ENCODE measurements at regions not wholly inside any gene's neighbourhood (a gene's known extent, or its start where the extent isn't known, plus 50 kb on each side); places are given as distances from the start of the nearest gene placed in this dataset.
"Not testable (repeated sequence)": the region's sequence is repeated elsewhere in the genome, so short reads cannot be mapped to it uniquely, and the experiment has no call there.

- not testable (repeated sequence) for H3K4me1 ChIP-seq (ENCODE audit: control insufficient read depth in 2 of 2, insufficient read depth in 2 of 2, low read length in 2 of 2); H3K27me3 ChIP-seq (ENCODE audit: control insufficient read depth in 2 of 2, insufficient read depth in 2 of 2, low read length in 2 of 2); H3K9me3 ChIP-seq (ENCODE audit: control insufficient read depth in 2 of 2, low read length in 2 of 2); H3K36me3 ChIP-seq (ENCODE audit: control insufficient read depth in 2 of 2, insufficient read depth in 2 of 2, low read length in 2 of 2); H3K27ac ChIP-seq (ENCODE audit: low read depth in 2 of 2, low read length in 2 of 2); H3K4me3 ChIP-seq (ENCODE audit: low read length in 2 of 2); H3K9ac ChIP-seq (ENCODE audit: low read depth in 1 of 2, low read length in 2 of 2)
Measured at GRCh38 chr21:9690981-9691380, 830.4 kb upstream of the TPTE start.

GRCh38 chr21:9695759-9696158 lies 825.6 kb upstream of the TPTE start:
- not testable (repeated sequence) for H3K9me3 ChIP-seq (ENCODE audit: control insufficient read depth in 2 of 2, low read length in 2 of 2); H3K9ac ChIP-seq (ENCODE audit: low read depth in 1 of 2, low read length in 2 of 2); H3K4me1 ChIP-seq (ENCODE audit: control insufficient read depth in 2 of 2, insufficient read depth in 2 of 2, low read length in 2 of 2); H3K4me3 ChIP-seq (ENCODE audit: low read length in 2 of 2); H3K27ac ChIP-seq (ENCODE audit: low read depth in 2 of 2, low read length in 2 of 2); H3K36me3 ChIP-seq (ENCODE audit: control insufficient read depth in 2 of 2, insufficient read depth in 2 of 2, low read length in 2 of 2); H3K27me3 ChIP-seq (ENCODE audit: control insufficient read depth in 2 of 2, insufficient read depth in 2 of 2, low read length in 2 of 2)

GRCh38 chr21:9697751-9698150 lies 823.6 kb upstream of the TPTE start:
- not testable (repeated sequence) for H3K27me3 ChIP-seq (ENCODE audit: control insufficient read depth in 2 of 2, insufficient read depth in 2 of 2, low read length in 2 of 2); H3K4me3 ChIP-seq (ENCODE audit: low read length in 2 of 2); H3K9me3 ChIP-seq (ENCODE audit: control insufficient read depth in 2 of 2, low read length in 2 of 2); H3K4me1 ChIP-seq (ENCODE audit: control insufficient read depth in 2 of 2, insufficient read depth in 2 of 2, low read length in 2 of 2); H3K36me3 ChIP-seq (ENCODE audit: control insufficient read depth in 2 of 2, insufficient read depth in 2 of 2, low read length in 2 of 2); H3K9ac ChIP-seq (ENCODE audit: low read depth in 1 of 2, low read length in 2 of 2); H3K27ac ChIP-seq (ENCODE audit: low read depth in 2 of 2, low read length in 2 of 2)

GRCh38 chr21:9705016-9705415 lies 816.4 kb upstream of the TPTE start:
- H3K4me1 ChIP-seq (ENCODE audit: control insufficient read depth in 2 of 2, insufficient read depth in 2 of 2, low read length in 2 of 2); H3K27me3 ChIP-seq (ENCODE audit: control insufficient read depth in 2 of 2, insufficient read depth in 2 of 2, low read length in 2 of 2); H3K4me3 ChIP-seq (ENCODE audit: low read length in 2 of 2): not testable (repeated sequence)

GRCh38 chr21:9705455-9705854 lies 815.9 kb upstream of the TPTE start:
- not testable (repeated sequence) for H3K9ac ChIP-seq (ENCODE audit: low read depth in 1 of 2, low read length in 2 of 2); H3K4me3 ChIP-seq (ENCODE audit: low read length in 2 of 2); H3K27me3 ChIP-seq (ENCODE audit: control insufficient read depth in 2 of 2, insufficient read depth in 2 of 2, low read length in 2 of 2); H3K36me3 ChIP-seq (ENCODE audit: control insufficient read depth in 2 of 2, insufficient read depth in 2 of 2, low read length in 2 of 2); H3K27ac ChIP-seq (ENCODE audit: low read depth in 2 of 2, low read length in 2 of 2); H3K9me3 ChIP-seq (ENCODE audit: control insufficient read depth in 2 of 2, low read length in 2 of 2); H3K4me1 ChIP-seq (ENCODE audit: control insufficient read depth in 2 of 2, insufficient read depth in 2 of 2, low read length in 2 of 2)

More at GRCh38 chr21:9705016-9705415, 816.4 kb upstream of the TPTE start:
- not testable (repeated sequence) for H3K27ac ChIP-seq (ENCODE audit: low read depth in 2 of 2, low read length in 2 of 2); H3K9ac ChIP-seq (ENCODE audit: low read depth in 1 of 2, low read length in 2 of 2); H3K36me3 ChIP-seq (ENCODE audit: control insufficient read depth in 2 of 2, insufficient read depth in 2 of 2, low read length in 2 of 2); H3K9me3 ChIP-seq (ENCODE audit: control insufficient read depth in 2 of 2, low read length in 2 of 2)

- H3K9me3 ChIP-seq (ENCODE audit: control insufficient read depth in 2 of 2, low read length in 2 of 2) = peaks cover 3 to 11% of the 10 kb centered on the region in 2 donors
- not testable (repeated sequence) for H3K27me3 ChIP-seq (ENCODE audit: control insufficient read depth in 2 of 2, insufficient read depth in 2 of 2, low read length in 2 of 2); H3K9ac ChIP-seq (ENCODE audit: low read depth in 1 of 2, low read length in 2 of 2); H3K4me1 ChIP-seq (ENCODE audit: control insufficient read depth in 2 of 2, insufficient read depth in 2 of 2, low read length in 2 of 2); H3K4me3 ChIP-seq (ENCODE audit: low read length in 2 of 2); H3K36me3 ChIP-seq (ENCODE audit: control insufficient read depth in 2 of 2, insufficient read depth in 2 of 2, low read length in 2 of 2); H3K27ac ChIP-seq (ENCODE audit: low read depth in 2 of 2, low read length in 2 of 2)
Measured at GRCh38 chr21:9724542-9724941, 796.8 kb upstream of the TPTE start.

- H3K36me3 ChIP-seq (ENCODE audit: control insufficient read depth in 2 of 2, insufficient read depth in 2 of 2, low read length in 2 of 2); H3K9ac ChIP-seq (ENCODE audit: low read depth in 1 of 2, low read length in 2 of 2); H3K4me3 ChIP-seq (ENCODE audit: low read length in 2 of 2); H3K27me3 ChIP-seq (ENCODE audit: control insufficient read depth in 2 of 2, insufficient read depth in 2 of 2, low read length in 2 of 2); H3K9me3 ChIP-seq (ENCODE audit: control insufficient read depth in 2 of 2, low read length in 2 of 2); H3K4me1 ChIP-seq (ENCODE audit: control insufficient read depth in 2 of 2, insufficient read depth in 2 of 2, low read length in 2 of 2); H3K27ac ChIP-seq (ENCODE audit: low read depth in 2 of 2, low read length in 2 of 2): not testable (repeated sequence)
Measured at GRCh38 chr21:9727187-9727586, 794.2 kb upstream of the TPTE start.

- H3K27ac ChIP-seq (ENCODE audit: low read depth in 2 of 2, low read length in 2 of 2); H3K27me3 ChIP-seq (ENCODE audit: control insufficient read depth in 2 of 2, insufficient read depth in 2 of 2, low read length in 2 of 2); H3K9me3 ChIP-seq (ENCODE audit: control insufficient read depth in 2 of 2, low read length in 2 of 2); H3K4me1 ChIP-seq (ENCODE audit: control insufficient read depth in 2 of 2, insufficient read depth in 2 of 2, low read length in 2 of 2); H3K9ac ChIP-seq (ENCODE audit: low read depth in 1 of 2, low read length in 2 of 2); H3K4me3 ChIP-seq (ENCODE audit: low read length in 2 of 2); H3K36me3 ChIP-seq (ENCODE audit: control insufficient read depth in 2 of 2, insufficient read depth in 2 of 2, low read length in 2 of 2): not testable (repeated sequence)
Measured at GRCh38 chr21:9728219-9728992, 793.0 kb upstream of the TPTE start.

- no peak overlapping the region for H3K27ac ChIP-seq (ENCODE audit: low read depth in 2 of 2, low read length in 2 of 2)
- no peaks in the 10 kb centered on the region for H3K27me3 ChIP-seq (ENCODE audit: control insufficient read depth in 2 of 2, insufficient read depth in 2 of 2, low read length in 2 of 2)
- no peak overlapping the region for H3K4me3 ChIP-seq (ENCODE audit: low read length in 2 of 2)
- H3K36me3 ChIP-seq (ENCODE audit: control insufficient read depth in 2 of 2, insufficient read depth in 2 of 2, low read length in 2 of 2) = no peaks in the 10 kb centered on the region
- peaks cover 0 to 3% of the 10 kb centered on the region in 2 donors for H3K9me3 ChIP-seq (ENCODE audit: control insufficient read depth in 2 of 2, low read length in 2 of 2)
- H3K9ac ChIP-seq (ENCODE audit: low read depth in 1 of 2, low read length in 2 of 2) = no peak overlapping the region
- no peaks in the 10 kb centered on the region for H3K4me1 ChIP-seq (ENCODE audit: control insufficient read depth in 2 of 2, insufficient read depth in 2 of 2, low read length in 2 of 2)
Measured at GRCh38 chr21:9730866-9731265, 790.5 kb upstream of the TPTE start.

- H3K4me1 ChIP-seq (ENCODE audit: control insufficient read depth in 2 of 2, insufficient read depth in 2 of 2, low read length in 2 of 2); H3K4me3 ChIP-seq (ENCODE audit: low read length in 2 of 2); H3K36me3 ChIP-seq (ENCODE audit: control insufficient read depth in 2 of 2, insufficient read depth in 2 of 2, low read length in 2 of 2); H3K9ac ChIP-seq (ENCODE audit: low read depth in 1 of 2, low read length in 2 of 2); H3K27ac ChIP-seq (ENCODE audit: low read depth in 2 of 2, low read length in 2 of 2); H3K9me3 ChIP-seq (ENCODE audit: control insufficient read depth in 2 of 2, low read length in 2 of 2); H3K27me3 ChIP-seq (ENCODE audit: control insufficient read depth in 2 of 2, insufficient read depth in 2 of 2, low read length in 2 of 2): not testable (repeated sequence)
Measured at GRCh38 chr21:9731317-9731716, 790.1 kb upstream of the TPTE start.

- not testable (repeated sequence) for H3K27me3 ChIP-seq (ENCODE audit: control insufficient read depth in 2 of 2, insufficient read depth in 2 of 2, low read length in 2 of 2); H3K4me3 ChIP-seq (ENCODE audit: low read length in 2 of 2); H3K9ac ChIP-seq (ENCODE audit: low read depth in 1 of 2, low read length in 2 of 2); H3K4me1 ChIP-seq (ENCODE audit: control insufficient read depth in 2 of 2, insufficient read depth in 2 of 2, low read length in 2 of 2); H3K36me3 ChIP-seq (ENCODE audit: control insufficient read depth in 2 of 2, insufficient read depth in 2 of 2, low read length in 2 of 2); H3K27ac ChIP-seq (ENCODE audit: low read depth in 2 of 2, low read length in 2 of 2); H3K9me3 ChIP-seq (ENCODE audit: control insufficient read depth in 2 of 2, low read length in 2 of 2)
Measured at GRCh38 chr21:9732605-9733004, 788.8 kb upstream of the TPTE start.

All from mucosa of rectum (tissue), 2 donors.